ENCODE measurements at regions not wholly inside any gene's neighbourhood (a gene's known extent, or its start where the extent isn't known, plus 50 kb on each side); places are given as distances from the start of the nearest gene placed in this dataset.

DNA sequence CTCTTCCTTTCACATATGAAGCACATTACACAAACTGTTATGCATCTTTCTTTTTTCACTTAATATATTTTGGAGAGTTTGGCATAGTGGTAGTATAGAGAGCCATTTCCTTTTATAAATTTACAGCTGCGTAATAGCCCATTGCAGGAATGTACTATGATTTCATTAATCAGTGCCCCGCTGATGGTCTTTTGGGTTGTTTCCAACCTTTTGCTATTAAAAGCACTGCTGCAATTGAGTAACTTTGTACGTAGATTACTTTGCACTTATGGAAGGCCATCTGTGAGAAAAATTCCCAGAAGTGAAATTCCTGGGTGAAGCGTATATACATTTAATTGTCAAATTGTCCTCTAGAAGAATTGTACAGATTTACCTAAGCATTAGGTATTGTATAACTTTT is 565.3 kb upstream of the ZNF804A start:
- TF ChIP-seq, protein P1, sequence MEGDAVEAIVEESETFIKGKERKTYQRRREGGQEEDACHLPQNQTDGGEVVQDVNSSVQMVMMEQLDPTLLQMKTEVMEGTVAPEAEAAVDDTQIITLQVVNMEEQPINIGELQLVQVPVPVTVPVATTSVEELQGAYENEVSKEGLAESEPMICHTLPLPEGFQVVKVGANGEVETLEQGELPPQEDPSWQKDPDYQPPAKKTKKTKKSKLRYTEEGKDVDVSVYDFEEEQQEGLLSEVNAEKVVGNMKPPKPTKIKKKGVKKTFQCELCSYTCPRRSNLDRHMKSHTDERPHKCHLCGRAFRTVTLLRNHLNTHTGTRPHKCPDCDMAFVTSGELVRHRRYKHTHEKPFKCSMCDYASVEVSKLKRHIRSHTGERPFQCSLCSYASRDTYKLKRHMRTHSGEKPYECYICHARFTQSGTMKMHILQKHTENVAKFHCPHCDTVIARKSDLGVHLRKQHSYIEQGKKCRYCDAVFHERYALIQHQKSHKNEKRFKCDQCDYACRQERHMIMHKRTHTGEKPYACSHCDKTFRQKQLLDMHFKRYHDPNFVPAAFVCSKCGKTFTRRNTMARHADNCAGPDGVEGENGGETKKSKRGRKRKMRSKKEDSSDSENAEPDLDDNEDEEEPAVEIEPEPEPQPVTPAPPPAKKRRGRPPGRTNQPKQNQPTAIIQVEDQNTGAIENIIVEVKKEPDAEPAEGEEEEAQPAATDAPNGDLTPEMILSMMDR (IDR thresholded peaks at IDR 0.05; ENCODE audit: low read length), result no peak
- no peak for TF ChIP-seq EZH2 (IDR thresholded peaks at IDR 0.05; ENCODE audit: borderline replicate concordance, low read length)

Data from OCI-LY1 (cell line).